Activated B cell treated with CpG ODN at 0.5 μM for 24 hours (primary cell): ENCODE measurements at regions not wholly inside any gene's neighbourhood (a gene's known extent, or its start where the extent isn't known, plus 50 kb on each side); places are given as distances from the start of the nearest gene placed in this dataset.

Experiments used
- ATAC-seq: fragments of 200-7000 bp; cut with Tn5 transposase; one replicate; pipeline ENCODE4 v1.10.0; 2021; ENCODE audit warnings: low read depth, mild to moderate bottlenecking, moderate library complexity
- CTCF ChIA-PET: fragments of 350-600 bp; sonication (Branson Sonifier 250); formaldehyde crosslinking; loops from one replicate; lab custom pipeline; 2021; ENCODE audit warnings: antibody characterized with exemption; lab: Charles Lee
- POLR2A ChIA-PET: fragments of 350-600 bp; sonication (Branson Sonifier 250); formaldehyde crosslinking; loops from one replicate; lab custom pipeline; 2021; ENCODE audit warnings: antibody characterized with exemption; lab: Charles Lee
- DNase-seq: peaks from one replicate; pipeline ENCODE4 v3.0.0; 2022
- H3K27ac Mint-ChIP-seq: one replicate; pipeline ENCODE4 v1.8.0; 2020; ENCODE audit warnings: mixed read lengths
- H3K27me3 Mint-ChIP-seq: one replicate; pipeline ENCODE4 v1.8.0; 2021; ENCODE audit warnings: mixed read lengths
- H3K36me3 Mint-ChIP-seq: one replicate; pipeline ENCODE4 v1.8.0; 2021; ENCODE audit warnings: low read depth, mixed read lengths
- H3K4me1 Mint-ChIP-seq: one replicate; pipeline ENCODE4 v1.8.0; 2021; ENCODE audit warnings: mixed read lengths
- H3K4me3 Mint-ChIP-seq: one replicate; pipeline ENCODE4 v1.8.0; 2020; ENCODE audit warnings: mild to moderate bottlenecking, mixed read lengths
- H3K9me3 Mint-ChIP-seq: one replicate; pipeline ENCODE4 v1.8.0; 2020; ENCODE audit warnings: mixed read lengths
- intact Hi-C: fragments of 100-400 bp; cut with micrococcal nuclease; formaldehyde crosslinking; loops from one replicate; pipeline ENCODE4 v1.15.1; 2024
- TF ChIP-seq, protein P1 (sequence below): fragments of 200-600 bp; IDR thresholded peaks from one replicate; pipeline ENCODE4 v1.8.0; 2022; ENCODE audit warnings: antibody characterized with exemption, mild to moderate bottlenecking

- H3K27ac Mint-ChIP-seq, result no peak overlapping the region
- no peaks in the 10 kb centered on the region for H3K27me3 Mint-ChIP-seq
- H3K9me3 Mint-ChIP-seq, result peaks cover 5% of the 10 kb centered on the region
- CTCF ChIA-PET, result no interaction called here
- no peaks in the 10 kb centered on the region for H3K36me3 Mint-ChIP-seq
- intact Hi-C loops, result no loop called here
- H3K4me3 Mint-ChIP-seq, result no peak overlapping the region
- ATAC-seq (no peak), DNase-seq (no peak)
- peaks cover under 1% of the 10 kb centered on the region for H3K4me1 Mint-ChIP-seq
- TF ChIP-seq, protein P1, sequence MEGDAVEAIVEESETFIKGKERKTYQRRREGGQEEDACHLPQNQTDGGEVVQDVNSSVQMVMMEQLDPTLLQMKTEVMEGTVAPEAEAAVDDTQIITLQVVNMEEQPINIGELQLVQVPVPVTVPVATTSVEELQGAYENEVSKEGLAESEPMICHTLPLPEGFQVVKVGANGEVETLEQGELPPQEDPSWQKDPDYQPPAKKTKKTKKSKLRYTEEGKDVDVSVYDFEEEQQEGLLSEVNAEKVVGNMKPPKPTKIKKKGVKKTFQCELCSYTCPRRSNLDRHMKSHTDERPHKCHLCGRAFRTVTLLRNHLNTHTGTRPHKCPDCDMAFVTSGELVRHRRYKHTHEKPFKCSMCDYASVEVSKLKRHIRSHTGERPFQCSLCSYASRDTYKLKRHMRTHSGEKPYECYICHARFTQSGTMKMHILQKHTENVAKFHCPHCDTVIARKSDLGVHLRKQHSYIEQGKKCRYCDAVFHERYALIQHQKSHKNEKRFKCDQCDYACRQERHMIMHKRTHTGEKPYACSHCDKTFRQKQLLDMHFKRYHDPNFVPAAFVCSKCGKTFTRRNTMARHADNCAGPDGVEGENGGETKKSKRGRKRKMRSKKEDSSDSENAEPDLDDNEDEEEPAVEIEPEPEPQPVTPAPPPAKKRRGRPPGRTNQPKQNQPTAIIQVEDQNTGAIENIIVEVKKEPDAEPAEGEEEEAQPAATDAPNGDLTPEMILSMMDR, result no peak
- POLR2A ChIA-PET, result no interaction called here
These were observed 72.5 kb downstream of the MRPS30 start for GRCh38 chr5:44881266-44881665.

GRCh38 chr5:44884036-44884435 is 75.3 kb downstream of the MRPS30 start:
- ATAC-seq, result no peak
- no peak overlapping the region for H3K27ac Mint-ChIP-seq
- ChIA-PET POLR2A (no interaction called here), CTCF (no interaction called here)
- no peaks in the 10 kb centered on the region for H3K4me1 Mint-ChIP-seq
- no peak for DNase-seq
- intact Hi-C loops, result no loop called here
- H3K4me3 Mint-ChIP-seq, result no peak overlapping the region
- H3K36me3 Mint-ChIP-seq, result no peaks in the 10 kb centered on the region
- H3K27me3 Mint-ChIP-seq, result no peaks in the 10 kb centered on the region
- TF ChIP-seq, protein P1, result no peak
- H3K9me3 Mint-ChIP-seq, result peaks cover 5% of the 10 kb centered on the region

- Mint-ChIP-seq H3K4me1 (no peaks in the 10 kb centered on the region), H3K27me3 (no peaks in the 10 kb centered on the region), H3K9me3 (peaks cover 5% of the 10 kb centered on the region), H3K36me3 (no peaks in the 10 kb centered on the region), H3K27ac (no peak overlapping the region), H3K4me3 (no peak overlapping the region)
- ATAC-seq (no peak), DNase-seq (no peak)
- TF ChIP-seq, protein P1, result no peak
- CTCF ChIA-PET, result no interaction called here
- POLR2A ChIA-PET, result no interaction called here
- intact Hi-C loops, result loop anchor here (1.0 kb wide), 1 partner anchor 11 kb away; no protein-coding TSS in a partner anchor
These were observed 77.2 kb downstream of the MRPS30 start for GRCh38 chr5:44885903-44886302.

DNA sequence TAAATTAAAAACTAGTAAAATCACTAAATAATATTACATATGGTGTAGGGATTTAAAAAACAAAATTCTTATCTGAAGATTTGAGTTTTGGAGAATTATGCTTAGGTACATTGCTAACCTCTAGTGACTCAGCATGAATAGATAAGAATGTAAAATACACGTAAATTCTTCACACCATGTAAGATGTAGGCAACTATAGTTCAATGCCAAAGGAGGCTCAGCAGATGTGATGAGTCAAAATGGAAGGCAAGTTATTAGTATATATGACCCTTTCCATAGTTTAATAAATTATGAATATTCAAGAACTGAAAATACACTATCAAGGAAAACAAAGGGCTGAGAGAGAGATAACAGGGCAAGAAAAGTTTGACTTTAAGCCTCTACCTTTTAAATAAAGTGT is 79.0 kb downstream of the MRPS30 start:
- ChIA-PET CTCF (no interaction called here), POLR2A (no interaction called here)
- peaks cover 5% of the 10 kb centered on the region for H3K9me3 Mint-ChIP-seq
- H3K4me1 Mint-ChIP-seq, result no peaks in the 10 kb centered on the region
- DNase-seq, result no peak
- no peak for ATAC-seq
- H3K27me3 Mint-ChIP-seq, result no peaks in the 10 kb centered on the region
- H3K27ac Mint-ChIP-seq, result no peak overlapping the region
- no peak overlapping the region for H3K4me3 Mint-ChIP-seq
- no peaks in the 10 kb centered on the region for H3K36me3 Mint-ChIP-seq
- TF ChIP-seq, protein P1, result no peak
- intact Hi-C loops, result no loop called here

DNA sequence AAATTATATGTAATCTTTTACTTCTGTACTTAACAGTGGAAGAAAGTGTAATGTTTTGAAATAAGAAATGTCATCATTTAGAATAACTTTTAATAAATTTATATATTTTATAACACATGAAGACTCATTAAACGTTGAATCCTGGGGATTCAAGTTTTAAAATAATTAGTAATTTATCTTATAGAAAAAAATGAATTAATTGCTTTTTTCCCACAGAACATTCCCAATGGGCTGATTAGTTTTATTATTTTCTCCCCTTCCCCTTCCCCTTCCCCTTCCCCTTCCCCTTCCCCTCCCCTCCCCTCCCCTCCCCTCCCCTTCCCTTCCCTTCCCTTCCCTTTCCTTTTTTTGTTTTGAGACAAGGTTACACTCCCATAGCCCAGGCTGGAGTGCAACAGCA is 79.7 kb downstream of the MRPS30 start:
- POLR2A ChIA-PET, result no interaction called here
- TF ChIP-seq, protein P1, result no peak
- CTCF ChIA-PET, result no interaction called here
- ATAC-seq, result no peak
- no peak overlapping the region for H3K4me3 Mint-ChIP-seq
- no peaks in the 10 kb centered on the region for H3K36me3 Mint-ChIP-seq
- intact Hi-C loops, result no loop called here
- H3K9me3 Mint-ChIP-seq, result no peaks in the 10 kb centered on the region
- DNase-seq, result no peak
- no peaks in the 10 kb centered on the region for H3K4me1 Mint-ChIP-seq
- H3K27me3 Mint-ChIP-seq, result no peaks in the 10 kb centered on the region
- no peak overlapping the region for H3K27ac Mint-ChIP-seq
